H54 (cell line): ENCODE measurements at regions not wholly inside any gene's neighbourhood (a gene's known extent, or its start where the extent isn't known, plus 50 kb on each side); places are given as distances from the start of the nearest gene placed in this dataset.

Experiments
- DNase-seq: peaks from one replicate; pipeline ENCODE4 v3.0.0; 2011; ENCODE audit warnings: low spot score, mixed read lengths; ENCODE audit not compliant: insufficient read length
- FAIRE-seq: peaks from 3 replicates; lab custom pipeline; 2011; peaks lifted over from hg19 to GRCh38; lab: Jason Lieb, UNC
- POLR2A ChIP-seq: IDR thresholded peaks from 2 replicates; pipeline ENCODE4 v1.6.1; 2011; ENCODE audit warnings: low read depth, mild to moderate bottlenecking, low read length

DNA sequence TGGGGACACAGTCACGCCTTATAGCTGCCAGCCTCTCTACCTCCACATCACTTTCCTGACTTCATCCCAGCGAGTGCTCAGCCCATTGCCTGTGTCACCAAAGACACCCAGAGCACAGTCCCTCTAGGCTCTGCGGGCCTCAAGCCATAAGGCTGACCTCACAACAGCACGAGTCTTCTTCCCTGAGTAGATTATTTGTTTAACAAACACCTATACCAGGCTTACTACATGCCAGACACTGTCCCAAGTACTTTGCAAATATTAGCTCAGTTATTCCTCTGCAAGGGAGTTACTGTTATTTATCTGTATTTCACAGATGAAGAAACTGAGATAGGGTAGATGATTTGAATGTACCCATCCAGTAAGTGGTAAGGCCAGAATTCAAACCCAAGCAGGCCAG lies 504.3 kb downstream of the COG6 start:
- no peak for DNase-seq
- no peak for FAIRE-seq
- TF ChIP-seq POLR2A, result no peak

DNA sequence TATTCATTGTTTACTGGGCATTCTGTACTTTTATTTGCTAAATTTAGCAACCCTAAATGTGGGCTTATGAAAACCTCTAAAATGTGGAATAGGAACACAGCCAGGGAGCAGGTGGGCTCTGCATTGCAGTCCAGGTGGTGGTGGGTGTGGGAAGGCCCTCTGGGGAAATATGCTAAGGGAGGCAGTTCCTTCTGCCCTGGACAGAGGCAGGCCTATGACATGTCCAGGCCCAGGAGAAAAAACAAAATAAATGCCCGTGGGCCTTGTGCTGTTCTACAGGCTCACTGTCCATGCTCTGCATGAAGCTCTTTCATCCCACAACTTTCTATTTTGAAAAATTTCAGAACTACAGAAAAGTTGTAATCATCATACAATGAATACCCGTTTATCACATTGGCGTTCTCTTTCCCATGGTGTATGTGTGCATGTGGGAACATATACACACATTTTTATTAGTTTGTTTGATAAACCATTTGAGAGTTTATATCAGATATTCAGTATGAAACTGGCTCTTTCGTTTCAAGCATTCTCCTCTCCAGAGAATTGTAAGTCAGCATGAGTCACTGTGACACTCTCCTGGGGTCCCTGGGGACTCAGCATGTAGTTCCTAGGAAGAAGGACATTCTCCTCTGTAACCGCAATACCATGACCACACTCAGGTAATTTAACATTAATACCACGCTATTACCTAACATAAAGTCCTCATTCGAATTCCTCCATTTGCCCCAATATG lies 505.3 kb downstream of the COG6 start:
- DNase-seq, result no peak
- no peak for FAIRE-seq
- no peak for TF ChIP-seq POLR2A

DNA sequence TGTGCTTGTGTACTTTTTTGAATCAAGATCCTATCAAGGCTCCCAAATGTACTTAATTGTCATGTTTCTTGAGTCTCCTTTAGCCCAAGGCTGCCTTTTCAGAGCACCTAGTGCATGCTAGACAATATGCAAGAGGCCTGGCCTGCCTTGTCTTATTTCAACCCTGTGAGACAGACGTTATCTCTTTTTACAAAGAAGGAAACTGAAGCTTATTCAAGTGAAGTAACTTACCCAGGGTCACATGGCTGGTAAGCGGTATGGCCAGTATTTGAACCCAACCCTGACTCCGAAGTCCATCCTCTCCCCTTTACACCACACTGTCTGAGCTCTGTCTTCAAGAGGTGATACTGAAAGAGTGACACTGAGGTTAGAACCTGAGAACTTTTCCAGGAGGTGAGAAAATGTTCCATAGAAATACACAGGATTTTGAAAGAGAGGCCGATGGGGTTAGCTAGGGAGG lies 505.1 kb downstream of the FOXO1 start:
- DNase-seq, result no peak
- TF ChIP-seq POLR2A, result no peak
- FAIRE-seq, result no peak

DNA sequence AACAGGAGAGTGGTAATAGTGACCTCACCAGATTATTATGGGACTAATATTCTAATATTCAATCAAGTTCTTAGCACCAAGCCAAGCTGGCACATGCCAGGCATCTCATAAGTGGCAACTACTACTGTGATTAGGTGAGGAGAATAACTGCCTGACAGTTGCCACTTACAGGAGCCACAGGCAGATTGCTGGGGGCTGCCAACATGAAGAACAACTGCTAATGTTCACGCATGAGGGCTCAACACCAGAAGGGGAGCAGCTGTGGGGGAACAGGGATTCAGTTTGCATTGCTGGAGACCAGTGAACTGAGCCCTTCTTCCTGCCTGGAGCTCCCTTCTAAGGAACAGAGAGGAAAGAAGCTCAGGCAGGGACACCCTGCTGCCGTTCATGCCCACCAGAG lies 504.5 kb downstream of the FOXO1 start:
- no peak for FAIRE-seq
- no peak for DNase-seq
- no peak for TF ChIP-seq POLR2A

DNA sequence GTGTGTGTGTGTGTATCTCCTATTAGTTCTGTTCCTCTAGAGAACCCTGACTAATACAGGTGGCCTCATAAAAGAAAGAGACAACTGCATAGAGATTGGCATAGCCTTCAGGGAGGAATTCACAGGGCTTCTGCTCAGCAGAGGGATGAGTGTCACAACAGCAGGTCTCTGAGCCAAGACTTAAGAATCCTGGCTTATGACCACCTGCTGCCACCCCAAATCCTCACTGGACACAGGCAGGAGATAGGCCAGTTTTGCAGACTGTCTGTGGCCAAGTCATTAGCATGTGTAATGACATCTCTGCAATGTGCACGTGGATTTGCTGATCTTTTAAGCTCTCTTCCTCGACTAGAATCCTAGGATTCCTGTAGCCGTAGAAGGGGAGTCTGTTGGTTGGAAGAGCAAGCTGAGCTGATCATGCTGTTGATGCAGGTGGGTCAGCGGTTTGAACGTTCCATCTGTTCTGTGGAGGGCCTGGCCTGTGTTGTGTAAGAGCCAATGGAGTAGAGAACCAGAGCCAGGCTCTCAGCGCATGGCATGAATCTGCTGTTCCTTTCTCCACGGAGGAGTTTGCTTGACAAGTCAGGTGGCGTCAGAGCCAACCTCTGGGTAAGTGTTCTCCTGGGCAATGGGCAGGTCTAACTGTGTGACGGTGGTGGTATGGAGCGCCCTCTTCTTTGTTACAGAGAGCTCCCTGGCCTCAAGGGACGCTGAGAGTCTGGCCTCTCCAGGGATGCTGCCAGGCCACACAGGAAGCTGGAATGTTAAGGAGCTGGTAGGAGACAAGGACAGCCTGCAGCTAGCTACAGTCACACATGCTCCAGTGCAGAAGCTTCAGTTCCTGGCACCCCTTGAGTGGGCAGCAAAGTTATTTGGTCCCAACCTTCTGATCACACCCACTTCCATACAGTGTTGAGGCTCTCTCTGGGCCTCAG lies 503.1 kb downstream of the FOXO1 start:
- FAIRE-seq, result no peak
- DNase-seq, result no peak
- no peak for TF ChIP-seq POLR2A

DNA sequence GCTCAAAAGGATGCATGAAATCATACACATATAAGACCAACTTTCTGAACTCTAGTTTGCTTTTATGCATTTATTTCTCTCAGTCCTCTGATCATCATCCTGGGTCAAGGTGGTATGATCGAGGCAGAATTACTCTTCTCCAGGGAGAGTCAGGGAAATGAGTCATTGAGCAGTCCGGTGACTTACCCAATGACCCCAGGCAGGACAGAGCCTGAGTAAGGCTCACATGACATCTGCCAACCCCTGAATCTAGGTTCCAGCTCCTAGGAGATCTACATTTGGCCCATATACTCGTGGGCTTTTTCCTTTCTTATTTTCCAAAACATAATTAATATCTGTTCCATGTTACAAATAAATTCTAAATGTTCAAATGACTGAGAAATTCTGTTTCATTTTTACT lies 502.3 kb downstream of the FOXO1 start:
- FAIRE-seq (no peak), DNase-seq (peak; percentile 29)
- no peak for TF ChIP-seq POLR2A

DNA sequence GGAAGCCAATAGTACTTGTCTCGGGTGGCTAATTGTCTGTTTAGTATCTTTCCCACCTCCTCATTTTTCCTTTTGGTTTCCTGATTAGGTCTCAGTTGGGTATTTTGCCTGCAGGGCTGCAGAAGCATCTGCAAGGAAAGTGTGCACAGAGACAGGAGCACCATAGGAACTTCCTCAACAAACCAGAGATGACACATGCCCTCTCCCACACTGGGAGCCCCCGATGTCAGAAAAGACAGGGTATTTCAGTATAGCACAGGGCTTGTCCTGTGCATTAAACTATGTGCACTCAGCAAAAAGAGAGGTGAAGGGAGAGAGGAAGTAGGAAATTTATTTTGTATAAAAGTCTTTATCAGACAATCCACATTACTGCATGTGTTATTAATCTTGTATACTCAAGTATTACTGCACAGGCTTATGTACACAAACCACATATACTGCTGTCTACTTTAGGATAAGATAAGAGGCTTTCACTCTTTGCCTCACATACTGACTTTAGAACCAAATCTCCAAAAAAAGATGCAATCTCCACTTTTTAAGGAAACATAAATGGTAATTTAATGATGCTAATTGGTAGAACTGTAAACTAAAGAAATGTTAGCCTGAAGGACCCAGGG lies 501.0 kb downstream of the FOXO1 start:
- no peak for FAIRE-seq
- DNase-seq, result no peak
- no peak for TF ChIP-seq POLR2A

DNA sequence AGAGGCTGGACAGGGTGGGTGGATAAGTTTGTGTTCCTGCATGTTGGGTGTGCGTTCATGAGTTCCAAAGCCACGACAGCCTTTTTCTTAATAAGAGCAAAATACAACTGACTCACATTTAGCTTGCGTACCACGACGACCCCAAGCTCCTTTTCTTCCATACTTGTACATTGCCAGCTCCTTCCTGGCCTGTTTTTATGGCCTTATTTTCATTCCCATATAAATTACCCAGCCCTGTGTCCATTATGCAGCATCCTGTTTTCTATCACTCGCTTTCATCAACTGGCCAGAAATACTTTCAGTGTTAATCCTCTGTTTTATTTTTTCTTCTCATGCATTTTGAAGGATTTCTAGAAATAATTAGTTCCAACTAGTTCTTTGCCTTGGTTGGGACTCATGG lies 499.1 kb downstream of the FOXO1 start:
- FAIRE-seq (no peak), DNase-seq (no peak)
- TF ChIP-seq POLR2A, result no peak

DNA sequence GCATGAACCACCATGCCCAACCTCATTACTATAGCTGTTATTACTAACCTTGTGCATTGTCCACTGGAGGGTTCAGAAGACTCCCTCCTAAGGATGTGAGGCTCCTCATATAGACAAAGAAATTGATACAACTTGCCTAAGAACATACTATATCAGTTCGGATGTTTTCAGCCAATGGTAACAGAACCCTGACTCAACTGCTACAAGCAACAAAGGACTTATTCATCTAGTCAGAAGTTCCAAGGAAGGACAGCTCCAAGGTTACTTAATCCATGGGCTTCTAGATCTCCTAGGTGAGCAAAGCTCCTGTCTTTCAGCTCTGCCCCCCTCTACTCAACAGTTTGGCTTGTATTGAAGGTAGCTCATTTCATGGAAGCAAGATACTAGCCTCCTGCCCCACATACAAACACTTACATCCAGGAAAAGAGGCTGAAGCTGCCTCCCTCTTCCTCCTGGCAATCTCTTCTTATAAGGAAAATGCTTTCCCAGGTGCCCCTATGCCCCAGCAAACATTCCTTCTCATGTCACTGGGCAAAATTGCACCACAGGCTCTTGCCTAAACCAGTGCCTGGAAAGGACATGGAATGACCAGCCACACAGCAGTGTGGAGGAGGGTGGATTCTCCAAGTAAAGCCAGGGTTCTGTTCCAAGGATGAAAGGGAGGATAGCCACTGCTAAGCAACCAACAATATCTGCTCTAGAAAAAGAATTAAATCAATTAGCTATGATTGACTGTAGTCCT lies 497.8 kb downstream of the FOXO1 start:
- no peak for TF ChIP-seq POLR2A
- DNase-seq (no peak), FAIRE-seq (no peak)

DNA sequence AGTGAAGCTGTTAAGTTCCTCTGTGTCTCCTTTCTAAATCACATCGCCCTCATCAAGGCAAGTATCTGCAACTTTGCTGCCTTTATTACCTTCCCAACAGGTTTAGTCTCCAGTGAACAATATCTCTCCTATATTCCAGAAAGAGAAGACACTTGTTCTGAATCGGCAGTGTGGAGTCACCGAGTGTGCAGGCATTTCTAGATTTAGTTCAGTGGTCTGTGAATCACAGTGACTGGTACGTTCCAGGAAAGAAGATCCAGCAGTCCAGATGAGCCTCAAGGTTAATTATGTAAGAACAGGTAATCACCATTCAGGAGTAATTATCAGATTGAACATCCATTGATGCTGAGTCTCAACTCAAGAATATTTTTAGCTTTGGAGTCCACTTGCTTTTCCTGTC lies 497.0 kb downstream of the FOXO1 start:
- TF ChIP-seq POLR2A, result no peak
- FAIRE-seq (no peak), DNase-seq (no peak)

DNA sequence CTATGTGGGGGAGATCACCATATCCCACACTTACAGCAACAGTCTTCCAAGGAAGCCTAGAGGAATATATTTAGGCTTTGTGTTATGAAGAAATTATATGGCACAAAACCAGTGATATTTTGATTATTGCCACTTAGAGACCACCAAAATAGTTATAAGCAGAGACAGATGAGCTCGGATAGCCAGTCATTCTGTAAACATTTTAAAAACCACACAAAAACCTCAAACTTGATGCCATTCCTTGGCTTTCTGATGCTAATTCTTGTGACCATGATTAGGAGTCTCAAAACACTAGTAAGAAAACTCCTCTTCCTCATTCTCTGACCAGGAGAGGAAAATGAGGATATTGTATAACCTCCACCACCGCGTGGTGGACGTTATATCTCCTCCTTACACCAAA lies 496.4 kb downstream of the FOXO1 start:
- FAIRE-seq, result no peak
- TF ChIP-seq POLR2A, result no peak
- DNase-seq, result no peak

DNA sequence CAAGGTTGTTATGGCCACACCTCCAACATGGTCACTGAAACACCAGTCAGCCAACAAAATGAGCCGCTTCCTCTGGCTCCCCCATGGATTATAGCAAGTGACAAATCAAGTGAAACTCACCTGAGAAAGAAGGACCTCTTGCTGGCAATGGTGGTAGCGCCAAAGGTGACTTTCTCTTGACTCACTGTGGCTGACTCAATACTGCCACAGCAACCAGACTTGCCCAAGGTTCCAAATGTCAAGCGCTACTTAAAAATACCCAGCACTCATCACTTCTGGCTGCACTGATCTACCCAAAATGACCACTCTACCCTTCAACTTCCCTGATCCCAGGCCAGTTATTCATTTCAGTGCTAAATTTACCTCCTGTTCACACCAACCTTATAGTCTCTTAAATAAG lies 495.5 kb downstream of the FOXO1 start:
- DNase-seq, result no peak

DNA sequence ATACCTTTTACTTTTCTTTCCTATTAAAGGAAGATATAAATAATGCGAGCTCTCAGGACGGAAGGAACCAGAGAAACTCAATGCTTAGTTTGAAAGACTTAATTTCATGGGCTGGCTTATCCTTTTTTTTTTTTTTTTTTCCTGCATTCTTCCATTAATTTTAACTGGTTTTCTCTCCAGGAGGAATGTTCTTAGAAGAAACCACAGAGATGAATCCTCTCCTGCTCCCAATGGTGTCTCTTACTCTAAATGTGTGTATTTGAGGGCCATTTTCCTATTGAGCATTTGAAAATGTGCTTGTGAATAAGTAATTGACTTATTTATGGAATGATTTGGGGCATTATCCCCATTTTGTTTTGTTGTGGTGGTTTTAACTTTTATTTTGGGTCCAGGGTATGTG lies 494.9 kb downstream of the FOXO1 start:
- TF ChIP-seq POLR2A, result no peak
- no peak for FAIRE-seq
- no peak for DNase-seq

More for the DNA sequence above, 495.5 kb downstream of the FOXO1 start:
- no peak for TF ChIP-seq POLR2A
- FAIRE-seq, result no peak
